SJSA1 (cell line): ENCODE measurements at regions not wholly inside any gene's neighbourhood (a gene's known extent, or its start where the extent isn't known, plus 50 kb on each side); places are given as distances from the start of the nearest gene placed in this dataset.
"Not testable (repeated sequence)": the region's sequence is repeated elsewhere in the genome, so short reads cannot be mapped to it uniquely, and the experiment has no call there.

Experiments
- DNase-seq, 2 experiments: peaks; one replicate each; pipeline ENCODE4 v3.0.0-alpha.2; 2015 to 2020; ENCODE audit warnings: low spot score in 2 of 2, low read depth in 1 of 2
- H3K27ac ChIP-seq: fragments of 250-450 bp; sonication (Bioruptor Pico); 2 replicates; pipeline ENCODE4 v1.5.1; 2020; ENCODE audit warnings: mild to moderate bottlenecking, moderate library complexity
- H3K27me3 ChIP-seq: fragments of 250-450 bp; sonication (Bioruptor Pico); replicated peaks from 2 replicates; pipeline ENCODE4 v1.5.1; 2020; ENCODE audit warnings: mild to moderate bottlenecking, moderate library complexity
- H3K36me3 ChIP-seq: fragments of 250-450 bp; sonication (Bioruptor Pico); 2 replicates; pipeline ENCODE4 v1.5.1; 2020; ENCODE audit warnings: mild to moderate bottlenecking
- H3K4me1 ChIP-seq: fragments of 250-450 bp; sonication (Bioruptor Pico); replicated peaks from 2 replicates; pipeline ENCODE4 v1.6.1; 2021; ENCODE audit warnings: mild to moderate bottlenecking
- H3K4me3 ChIP-seq: fragments of 250-450 bp; sonication (Bioruptor Pico); 2 replicates; pipeline ENCODE4 v1.5.1; 2020; ENCODE audit warnings: mild to moderate bottlenecking
- H3K9me3 ChIP-seq: fragments of 250-450 bp; sonication (Bioruptor Pico); replicated peaks from 2 replicates; pipeline ENCODE4 v1.5.1; 2020; ENCODE audit warnings: mild to moderate bottlenecking

DNA sequence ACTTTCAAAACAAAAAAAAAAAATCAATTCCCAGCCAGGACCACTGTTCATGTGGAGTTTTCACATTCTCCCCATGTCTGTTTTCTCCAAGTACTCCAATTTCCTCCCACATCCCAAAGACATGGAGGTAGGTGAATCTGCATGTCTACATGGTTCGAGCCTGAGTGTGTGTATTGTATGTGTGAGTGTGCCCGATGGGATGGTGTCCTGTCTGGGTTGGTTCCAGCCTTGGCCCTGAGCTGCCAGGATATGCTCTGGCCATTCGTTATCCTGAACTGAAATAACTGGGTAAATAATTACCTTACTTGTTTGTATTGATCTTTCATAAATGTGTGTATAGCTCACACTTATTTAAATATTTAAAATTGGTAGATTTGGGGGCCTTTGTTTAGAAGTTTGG, 452.3 kb upstream of the RORB start:
- no peak overlapping the region for H3K27ac ChIP-seq
- no peaks in the 10 kb centered on the region for H3K36me3 ChIP-seq
- no peaks in the 10 kb centered on the region for H3K9me3 ChIP-seq

GRCh38 chr9:74056023-74056422, 441.1 kb upstream of the RORB start:
- Histone ChIP-seq H3K27ac (no peak overlapping the region), H3K36me3 (no peaks in the 10 kb centered on the region), H3K4me1 (no peaks in the 10 kb centered on the region), H3K9me3 (no peaks in the 10 kb centered on the region), H3K27me3 (no peaks in the 10 kb centered on the region), H3K4me3 (no peak overlapping the region)
- no peak for DNase-seq

More for the DNA sequence above, 452.3 kb upstream of the RORB start:
- H3K4me1 ChIP-seq: no peaks in the 10 kb centered on the region
- DNase-seq: no peak
- H3K27me3 ChIP-seq: no peaks in the 10 kb centered on the region
- no peak overlapping the region for H3K4me3 ChIP-seq

GRCh38 chr9:74057051-74057450, 440.1 kb upstream of the RORB start:
- H3K36me3 ChIP-seq, H3K9me3 ChIP-seq, H3K27me3 ChIP-seq, H3K4me3 ChIP-seq, H3K27ac ChIP-seq, H3K4me1 ChIP-seq, DNase-seq: not testable (repeated sequence)

- no peaks in the 10 kb centered on the region for H3K36me3 ChIP-seq
- no peaks in the 10 kb centered on the region for H3K4me1 ChIP-seq
- H3K27me3 ChIP-seq: no peaks in the 10 kb centered on the region
Observed at GRCh38 chr9:74064702-74065101, 432.4 kb upstream of the RORB start.

DNA sequence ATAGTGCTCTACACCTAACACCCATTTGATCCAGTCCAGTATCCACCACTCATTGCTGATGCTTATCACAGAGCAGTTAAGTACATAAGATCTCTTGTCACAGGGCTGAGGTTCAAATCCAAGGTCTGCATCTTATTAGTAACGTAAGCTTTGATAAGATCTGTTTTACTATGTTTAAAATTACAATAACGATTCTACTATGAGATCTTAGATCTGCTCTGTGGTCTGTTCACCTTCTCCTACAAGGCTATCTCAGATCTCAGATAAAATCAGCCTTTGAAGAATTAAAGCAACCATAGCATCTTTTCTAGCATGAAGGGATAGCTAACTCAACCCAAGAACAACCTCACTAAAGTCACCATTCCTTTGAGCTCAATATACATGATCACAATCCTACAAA, 431.0 kb upstream of the RORB start:
- no peak overlapping the region for H3K27ac ChIP-seq
- DNase-seq: no peak
- H3K27me3 ChIP-seq: no peaks in the 10 kb centered on the region
- H3K4me3 ChIP-seq: no peak overlapping the region
- H3K36me3 ChIP-seq: no peaks in the 10 kb centered on the region
- no peaks in the 10 kb centered on the region for H3K4me1 ChIP-seq
- no peaks in the 10 kb centered on the region for H3K9me3 ChIP-seq

More at GRCh38 chr9:74064702-74065101, 432.4 kb upstream of the RORB start:
- Histone ChIP-seq H3K27ac (no peak overlapping the region), H3K4me3 (no peak overlapping the region), H3K9me3 (no peaks in the 10 kb centered on the region)
- DNase-seq: no peak

DNA sequence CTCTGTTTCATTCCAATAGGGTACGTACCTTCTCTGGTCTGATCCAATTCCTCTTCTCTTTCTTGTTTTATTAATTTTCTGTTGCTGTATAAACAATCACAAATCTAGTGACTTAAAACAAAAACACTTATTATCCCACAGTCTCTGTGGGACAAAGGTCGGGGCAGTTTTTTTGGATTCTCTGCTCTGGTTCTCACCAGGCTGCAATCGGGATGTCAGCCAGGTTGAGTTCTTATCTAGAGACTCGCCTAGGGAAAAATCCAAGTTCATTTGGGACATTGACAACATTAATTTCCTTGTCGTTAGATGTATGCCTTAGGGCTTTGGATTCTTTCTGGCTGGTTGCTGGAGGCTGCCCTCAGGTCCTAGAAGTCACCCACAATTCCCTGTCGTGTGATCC, 430.5 kb upstream of the RORB start:
- no peaks in the 10 kb centered on the region for H3K36me3 ChIP-seq
- H3K9me3 ChIP-seq: no peaks in the 10 kb centered on the region
- DNase-seq: no peak
- H3K27me3 ChIP-seq: no peaks in the 10 kb centered on the region
- no peak overlapping the region for H3K27ac ChIP-seq
- H3K4me3 ChIP-seq: no peak overlapping the region
- H3K4me1 ChIP-seq: no peaks in the 10 kb centered on the region

GRCh38 chr9:74071502-74071901, 425.6 kb upstream of the RORB start:
- no peak overlapping the region for H3K27ac ChIP-seq
- no peaks in the 10 kb centered on the region for H3K27me3 ChIP-seq
- H3K4me3 ChIP-seq: no peak overlapping the region
- DNase-seq: no peak
- H3K4me1 ChIP-seq: no peaks in the 10 kb centered on the region
- no peaks in the 10 kb centered on the region for H3K36me3 ChIP-seq
- H3K9me3 ChIP-seq: no peaks in the 10 kb centered on the region; the same call in 1 of the 2 replicates

DNA sequence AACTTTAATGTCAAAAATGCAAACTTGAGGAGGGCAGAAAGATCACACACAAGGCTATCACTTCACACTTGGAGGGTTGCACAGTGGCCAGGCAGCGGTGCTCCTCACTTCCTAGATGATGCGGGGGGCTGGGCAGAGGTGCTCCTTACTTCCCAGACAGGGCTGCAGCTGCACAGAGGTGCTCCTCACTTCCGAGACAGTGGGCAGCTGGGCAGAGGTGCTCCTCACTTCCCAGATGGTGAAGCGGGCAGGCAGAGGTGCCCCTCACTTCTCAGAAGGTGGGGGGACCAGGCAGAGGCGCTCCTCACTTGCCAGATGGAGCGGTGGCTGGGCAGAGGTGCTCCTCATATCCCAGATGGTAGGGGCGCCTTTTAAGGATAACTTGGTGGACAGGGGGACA, 423.2 kb upstream of the RORB start:
- no peak overlapping the region for H3K4me3 ChIP-seq
- DNase-seq: no peak
- no peak overlapping the region for H3K27ac ChIP-seq
- no peaks in the 10 kb centered on the region for H3K36me3 ChIP-seq
- no peaks in the 10 kb centered on the region; the same call in 1 of the 2 replicates for H3K9me3 ChIP-seq
- peaks cover 4% of the 10 kb centered on the region; the same call in 1 of the 2 replicates for H3K4me1 ChIP-seq
- H3K27me3 ChIP-seq: no peaks in the 10 kb centered on the region

DNA sequence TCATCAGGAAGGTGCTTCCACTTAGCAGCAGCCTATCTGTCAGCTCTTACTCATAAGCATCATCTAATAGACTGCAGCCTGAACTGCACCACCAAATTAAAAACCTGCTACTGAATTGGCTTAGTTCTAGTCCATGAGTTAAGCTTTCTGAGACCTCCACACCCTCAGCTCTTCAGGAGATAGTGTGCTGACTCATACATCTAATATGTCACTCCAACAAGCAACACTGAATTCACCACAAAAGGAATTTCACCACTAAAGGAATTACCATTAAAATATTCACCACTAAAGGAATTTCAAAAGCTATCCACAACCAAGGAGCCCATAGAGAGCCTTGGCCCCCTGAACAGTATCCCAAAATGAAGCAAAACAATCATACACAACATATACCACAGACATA, 418.5 kb upstream of the RORB start:
- no peaks in the 10 kb centered on the region for H3K36me3 ChIP-seq
- peak; percentile 39 to 58 for DNase-seq
- H3K9me3 ChIP-seq: no peaks in the 10 kb centered on the region
- H3K27me3 ChIP-seq: no peaks in the 10 kb centered on the region
- H3K4me1 ChIP-seq: peaks cover 4% of the 10 kb centered on the region; the same call in 1 of the 2 replicates
- H3K27ac ChIP-seq: 0 out of 2 replicates have a peak overlapping the region, but pooled peaks have one; percentile 22
- H3K4me3 ChIP-seq: no peak overlapping the region

DNA sequence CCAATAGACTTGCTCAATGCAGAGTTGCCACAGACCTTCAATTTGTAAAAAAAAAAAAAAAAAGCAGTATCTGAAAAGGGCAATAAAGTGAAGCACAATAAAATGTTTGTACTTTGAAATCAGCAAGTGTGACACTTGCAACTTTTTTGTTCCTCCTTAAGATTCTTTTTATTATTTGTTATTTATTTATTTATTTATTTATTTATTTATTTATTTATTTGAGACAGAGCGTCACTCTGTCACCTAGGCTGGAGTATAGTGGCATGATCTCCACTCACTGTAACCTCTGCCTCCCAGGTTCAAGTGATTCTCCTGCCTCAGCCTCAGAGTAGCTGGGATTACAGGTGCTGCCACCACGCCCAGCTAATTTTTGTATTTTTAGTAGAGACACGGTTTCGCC, 416.5 kb upstream of the RORB start:
- H3K9me3 ChIP-seq, H3K36me3 ChIP-seq, H3K27me3 ChIP-seq, H3K4me3 ChIP-seq, DNase-seq, H3K27ac ChIP-seq, H3K4me1 ChIP-seq: not testable (repeated sequence)

- DNase-seq: no peak
- no peak overlapping the region for H3K4me3 ChIP-seq
- no peaks in the 10 kb centered on the region for H3K27me3 ChIP-seq
- H3K9me3 ChIP-seq: no peaks in the 10 kb centered on the region
- H3K36me3 ChIP-seq: no peaks in the 10 kb centered on the region
- H3K27ac ChIP-seq: no peak overlapping the region
- H3K4me1 ChIP-seq: no peaks in the 10 kb centered on the region
Observed at GRCh38 chr9:74083681-74084433, 413.3 kb upstream of the RORB start.

- H3K27ac ChIP-seq, H3K4me3 ChIP-seq, H3K9me3 ChIP-seq, H3K36me3 ChIP-seq, H3K4me1 ChIP-seq, H3K27me3 ChIP-seq, DNase-seq: not testable (repeated sequence)
Observed at GRCh38 chr9:74085384-74086037, 411.6 kb upstream of the RORB start.

- DNase-seq, H3K27ac ChIP-seq, H3K9me3 ChIP-seq, H3K36me3 ChIP-seq, H3K27me3 ChIP-seq, H3K4me3 ChIP-seq, H3K4me1 ChIP-seq: not testable (repeated sequence)
Observed at GRCh38 chr9:74090921-74091320, 406.2 kb upstream of the RORB start.

- Histone ChIP-seq H3K27ac (no peak overlapping the region), H3K9me3 (no peaks in the 10 kb centered on the region), H3K27me3 (no peaks in the 10 kb centered on the region), H3K4me3 (no peak overlapping the region), H3K36me3 (no peaks in the 10 kb centered on the region), H3K4me1 (no peaks in the 10 kb centered on the region)
- no peak for DNase-seq
Observed at GRCh38 chr9:74092491-74092834, 404.7 kb upstream of the RORB start.
